Nephron progenitor cell (in vitro differentiated cells): ENCODE measurements at regions not wholly inside any gene's neighbourhood (a gene's known extent, or its start where the extent isn't known, plus 50 kb on each side); places are given as distances from the start of the nearest gene placed in this dataset.

Source experiments
- DNase-seq: peaks from one replicate; pipeline ENCODE4 v3.0.0; 2021
- H3K27ac Mint-ChIP-seq: 2 replicates; pipeline ENCODE4 v1.8.0; 2021; ENCODE audit warnings: mild to moderate bottlenecking, moderate library complexity, mixed read lengths
- H3K27me3 Mint-ChIP-seq: 2 replicates; pipeline ENCODE4 v1.8.0; 2021; ENCODE audit warnings: mild to moderate bottlenecking, low read depth, mixed read lengths; ENCODE audit not compliant: poor library complexity
- H3K36me3 Mint-ChIP-seq: 2 replicates; pipeline ENCODE4 v1.8.0; 2021; ENCODE audit warnings: low read depth, mixed read lengths
- H3K4me1 Mint-ChIP-seq: 2 replicates; pipeline ENCODE4 v1.8.0; 2021; ENCODE audit warnings: mixed read lengths
- H3K4me3 Mint-ChIP-seq: 2 replicates; pipeline ENCODE4 v1.8.0; 2021; ENCODE audit warnings: mild to moderate bottlenecking, moderate library complexity, mixed read lengths
- H3K9me3 Mint-ChIP-seq: 2 replicates; pipeline ENCODE4 v1.8.0; 2021; ENCODE audit warnings: mild to moderate bottlenecking, moderate library complexity, mixed read lengths
- CTCF ChIP-seq: fragments of 200-600 bp; sonication (generic); IDR thresholded peaks from 2 replicates; pipeline ENCODE4 v1.5.0; 2021; ENCODE audit warnings: antibody characterized with exemption

- H3K4me1 Mint-ChIP-seq, result peaks cover 11% of the 10 kb centered on the region
- no peak for TF ChIP-seq CTCF
- H3K9me3 Mint-ChIP-seq, result peaks cover 2% of the 10 kb centered on the region
- no peak for DNase-seq
- peaks cover 10% of the 10 kb centered on the region for H3K27me3 Mint-ChIP-seq
- H3K4me3 Mint-ChIP-seq, result no peak overlapping the region
- peak overlapping the region; percentile 11 for H3K27ac Mint-ChIP-seq
- H3K36me3 Mint-ChIP-seq, result no peaks in the 10 kb centered on the region
Observed at GRCh38 chr22:34064696-34065095, 144.4 kb upstream of the LARGE1 start.

- TF ChIP-seq CTCF, result no peak
Observed at GRCh38 chr22:34067031-34067430, 146.8 kb upstream of the LARGE1 start.

GRCh38 chr22:34068001-34068400, 147.7 kb upstream of the LARGE1 start:
- DNase-seq, result no peak
- Mint-ChIP-seq H3K9me3 (no peaks in the 10 kb centered on the region), H3K36me3 (no peaks in the 10 kb centered on the region), H3K27me3 (peaks cover 13% of the 10 kb centered on the region), H3K4me3 (no peak overlapping the region), H3K4me1 (peaks cover 12% of the 10 kb centered on the region), H3K27ac (no peak overlapping the region)
- no peak for TF ChIP-seq CTCF

More at GRCh38 chr22:34067031-34067430, 146.8 kb upstream of the LARGE1 start:
- no peaks in the 10 kb centered on the region for H3K36me3 Mint-ChIP-seq
- H3K27ac Mint-ChIP-seq, result no peak overlapping the region
- DNase-seq, result no peak
- H3K4me3 Mint-ChIP-seq, result no peak overlapping the region
- no peaks in the 10 kb centered on the region for H3K9me3 Mint-ChIP-seq
- peaks cover 12% of the 10 kb centered on the region for H3K27me3 Mint-ChIP-seq
- peaks cover 11% of the 10 kb centered on the region for H3K4me1 Mint-ChIP-seq

- peaks cover 12% of the 10 kb centered on the region for H3K4me1 Mint-ChIP-seq
- DNase-seq, result no peak
- no peaks in the 10 kb centered on the region for H3K36me3 Mint-ChIP-seq
- H3K4me3 Mint-ChIP-seq, result no peak overlapping the region
- no peak for TF ChIP-seq CTCF
- no peak overlapping the region for H3K27ac Mint-ChIP-seq
- no peaks in the 10 kb centered on the region for H3K9me3 Mint-ChIP-seq
- H3K27me3 Mint-ChIP-seq, result peaks cover 18% of the 10 kb centered on the region
Observed at GRCh38 chr22:34070051-34070450, 149.8 kb upstream of the LARGE1 start.

- no peak for DNase-seq
- no peak overlapping the region for H3K27ac Mint-ChIP-seq
- TF ChIP-seq CTCF, result no peak
- peaks cover 13% of the 10 kb centered on the region for H3K4me1 Mint-ChIP-seq
- H3K36me3 Mint-ChIP-seq, result no peaks in the 10 kb centered on the region
- peaks cover 18% of the 10 kb centered on the region for H3K27me3 Mint-ChIP-seq
- H3K4me3 Mint-ChIP-seq, result no peak overlapping the region
- H3K9me3 Mint-ChIP-seq, result no peaks in the 10 kb centered on the region
Observed at GRCh38 chr22:34070531-34070930, 150.3 kb upstream of the LARGE1 start.

GRCh38 chr22:34072585-34072984, 152.3 kb upstream of the LARGE1 start:
- DNase-seq, result no peak
- Mint-ChIP-seq H3K4me1 (peaks cover 20% of the 10 kb centered on the region), H3K27ac (no peak overlapping the region), H3K9me3 (no peaks in the 10 kb centered on the region), H3K4me3 (no peak overlapping the region), H3K27me3 (peaks cover 11% of the 10 kb centered on the region), H3K36me3 (no peaks in the 10 kb centered on the region)
- TF ChIP-seq CTCF, result no peak
